Activated naive CD4-positive, alpha-beta T cell treated with anti-CD3 and anti-CD28 coated beads, Interleukin-2, amount 50 U/mL, for 72 hours (primary cell): ENCODE measurements at regions not wholly inside any gene's neighbourhood (a gene's known extent, or its start where the extent isn't known, plus 50 kb on each side); places are given as distances from the start of the nearest gene placed in this dataset.
"Not testable (repeated sequence)": the region's sequence is repeated elsewhere in the genome, so short reads cannot be mapped to it uniquely, and the experiment has no call there.

Experiments used
- ATAC-seq, 2 donors: fragments of 150-1000 bp; cut with Tn5 transposase; 2 replicates each; pipeline ENCODE4 v1.10.0; 2021; ENCODE audit warnings: mild to moderate bottlenecking in 2 of 2, moderate library complexity in 2 of 2
- DNase-seq, 2 donors: peaks; one replicate each; pipeline ENCODE4 v3.0.0; 2021 to 2022; ENCODE audit warnings: low spot score in 2 of 2
- H3K27ac Mint-ChIP-seq, 2 donors: one replicate each; pipeline ENCODE4 v1.8.0; 2022; ENCODE audit warnings: mild to moderate bottlenecking in 2 of 2, mixed read lengths in 2 of 2
- H3K36me3 Mint-ChIP-seq, 2 donors: one replicate each; pipeline ENCODE4 v1.8.0; 2022; ENCODE audit warnings: mixed read lengths in 2 of 2
- H3K9me3 Mint-ChIP-seq, 2 donors: one replicate each; pipeline ENCODE4 v1.8.0; 2022; ENCODE audit warnings: mixed read lengths in 2 of 2

GRCh38 chr7:57198801-57199200 lies 66.6 kb upstream of the ZNF479 start:
- DNase-seq (no peak), ATAC-seq (no peak)
- no peak overlapping the region for H3K27ac Mint-ChIP-seq
- H3K9me3 Mint-ChIP-seq, result peaks cover 0 to 4% of the 10 kb centered on the region in 2 donors
- peaks cover 1 to 8% of the 10 kb centered on the region in 2 donors for H3K36me3 Mint-ChIP-seq

GRCh38 chr7:57199252-57199651 lies 67.0 kb upstream of the ZNF479 start:
- ATAC-seq, result no peak
- no peak overlapping the region for H3K27ac Mint-ChIP-seq
- H3K36me3 Mint-ChIP-seq, result peaks cover 6 to 8% of the 10 kb centered on the region in 2 donors
- DNase-seq, result no peak
- peaks cover 0 to 4% of the 10 kb centered on the region in 2 donors for H3K9me3 Mint-ChIP-seq

- peaks cover 8 to 19% of the 10 kb centered on the region in 2 donors for H3K36me3 Mint-ChIP-seq
- peaks cover 0 to 8% of the 10 kb centered on the region in 2 donors for H3K9me3 Mint-ChIP-seq
- ATAC-seq (no peak), DNase-seq (no peak)
- H3K27ac Mint-ChIP-seq, result no peak overlapping the region
These were observed 69.0 kb upstream of the ZNF479 start for GRCh38 chr7:57201021-57201894.

DNA sequence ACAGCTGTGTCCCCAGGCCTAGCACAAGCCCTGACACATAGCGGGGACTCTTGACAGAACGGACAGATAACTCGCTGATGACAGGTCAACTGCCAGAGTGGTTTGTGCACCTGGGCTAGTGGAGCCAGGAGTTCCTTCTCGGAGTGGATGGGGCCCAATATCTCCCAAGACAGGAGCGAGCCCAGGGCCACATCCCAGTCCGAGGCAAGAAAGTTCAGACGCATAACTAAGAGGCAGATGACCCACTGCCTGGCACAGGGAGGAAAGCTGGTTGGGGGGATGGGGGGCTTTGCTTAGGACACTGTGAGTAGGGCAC lies 69.6 kb upstream of the ZNF479 start:
- Mint-ChIP-seq H3K36me3 (peaks cover 8 to 20% of the 10 kb centered on the region in 2 donors), H3K27ac (no peak overlapping the region), H3K9me3 (peaks cover 0 to 9% of the 10 kb centered on the region in 2 donors)
- ATAC-seq (no peak), DNase-seq (no peak)

- H3K27ac Mint-ChIP-seq, result no peak overlapping the region
- DNase-seq, result no peak
- H3K36me3 Mint-ChIP-seq, result peaks cover 8 to 21% of the 10 kb centered on the region in 2 donors
- no peak for ATAC-seq
- peaks cover under 1 to 9% of the 10 kb centered on the region in 2 donors for H3K9me3 Mint-ChIP-seq
These were observed 70.0 kb upstream of the ZNF479 start for GRCh38 chr7:57202274-57202673.

DNA sequence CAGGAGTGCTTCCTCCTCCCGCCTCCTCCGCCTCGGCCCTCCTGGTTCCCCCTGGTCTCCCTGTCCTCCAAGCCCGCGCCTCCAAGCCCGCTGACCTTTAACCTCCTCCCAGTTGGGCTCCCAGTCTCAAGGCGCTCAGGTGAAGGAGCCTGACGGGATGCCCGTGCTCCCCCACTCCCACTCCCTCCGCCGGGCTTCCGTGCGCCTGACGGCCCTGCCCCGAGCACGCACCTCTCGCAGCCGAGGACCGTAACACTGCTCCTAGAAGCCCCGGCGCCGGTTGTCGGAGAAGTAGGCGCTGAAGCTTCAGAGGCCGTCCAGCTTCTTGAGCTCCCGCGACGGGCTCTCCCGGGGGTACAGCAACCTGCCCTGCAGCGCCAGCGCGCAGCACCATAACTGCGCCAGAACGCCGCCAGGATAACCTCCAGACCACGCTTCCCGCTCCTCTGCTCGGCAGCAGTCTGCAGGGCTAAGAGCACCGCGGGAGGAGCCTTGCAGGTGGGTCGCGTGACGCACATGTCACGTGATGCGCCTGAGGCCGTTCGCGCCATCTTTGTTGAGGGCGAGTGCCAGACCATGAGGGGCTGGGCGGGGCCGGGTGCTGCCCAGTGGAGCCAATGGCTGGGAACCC lies 71.0 kb upstream of the ZNF479 start:
- Mint-ChIP-seq H3K27ac (no peak overlapping the region), H3K36me3 (peaks cover 16 to 29% of the 10 kb centered on the region in 2 donors), H3K9me3 (peaks cover 9 to 16% of the 10 kb centered on the region in 2 donors)
- ATAC-seq (no peak), DNase-seq (no peak)

DNA sequence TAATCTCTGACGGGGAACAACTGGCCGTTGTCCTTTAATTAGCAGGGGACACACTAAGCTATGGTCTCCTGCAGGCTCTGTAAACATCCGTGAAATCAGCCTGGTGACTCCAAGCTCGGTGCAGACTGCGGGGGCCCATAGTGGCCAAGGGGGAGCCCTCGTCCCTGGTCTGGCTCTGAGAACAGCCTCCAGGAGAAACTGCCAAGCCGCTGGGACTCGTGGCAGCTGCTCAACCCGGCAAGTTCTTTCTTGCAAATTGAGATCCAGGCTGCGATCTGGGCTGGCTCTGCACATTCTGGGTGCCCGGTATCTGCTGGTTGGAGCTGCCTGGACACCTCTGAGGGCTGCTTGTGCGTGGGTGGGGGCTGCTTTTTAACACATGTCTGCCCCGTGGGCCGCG lies 71.6 kb upstream of the ZNF479 start:
- Mint-ChIP-seq H3K36me3 (peaks cover 19 to 32% of the 10 kb centered on the region in 2 donors), H3K9me3 (peaks cover 11 to 19% of the 10 kb centered on the region in 2 donors)
- ATAC-seq, H3K27ac Mint-ChIP-seq, DNase-seq: not testable (repeated sequence)

- no peak overlapping the region for H3K27ac Mint-ChIP-seq
- DNase-seq (no peak), ATAC-seq (no peak)
- peaks cover 24 to 37% of the 10 kb centered on the region in 2 donors for H3K36me3 Mint-ChIP-seq
- H3K9me3 Mint-ChIP-seq, result peaks cover 15 to 24% of the 10 kb centered on the region in 2 donors
These were observed 72.2 kb upstream of the ZNF479 start for GRCh38 chr7:57204411-57204811.

GRCh38 chr7:57205000-57205399 lies 72.8 kb upstream of the ZNF479 start:
- H3K27ac Mint-ChIP-seq, result no peak overlapping the region
- H3K9me3 Mint-ChIP-seq, result peaks cover 15 to 24% of the 10 kb centered on the region in 2 donors
- peaks cover 24 to 37% of the 10 kb centered on the region in 2 donors for H3K36me3 Mint-ChIP-seq
- DNase-seq, result no peak
- no peak for ATAC-seq

DNA sequence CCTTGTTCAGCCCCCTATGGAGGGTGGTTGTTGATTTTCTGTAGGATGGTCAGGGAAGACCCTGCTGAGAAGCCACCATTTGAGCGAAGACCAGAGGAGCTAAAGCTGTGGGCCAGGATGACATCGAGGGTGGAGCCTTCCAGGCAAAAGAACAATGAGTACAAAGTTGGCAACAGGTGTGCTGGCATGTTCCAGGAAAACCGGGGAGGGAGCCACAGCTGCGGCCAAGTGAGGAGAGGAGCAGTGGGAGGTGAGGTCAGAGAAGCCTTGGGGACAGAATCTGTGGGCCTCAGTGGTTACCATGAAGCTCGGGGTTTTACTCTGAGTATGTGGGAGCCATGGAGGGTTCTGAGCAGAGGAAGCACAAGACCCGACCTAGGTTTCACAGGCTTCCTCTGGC lies 75.6 kb upstream of the ZNF479 start:
- no peak for DNase-seq
- H3K36me3 Mint-ChIP-seq, result peaks cover 21 to 37% of the 10 kb centered on the region in 2 donors
- H3K9me3 Mint-ChIP-seq, result peaks cover 15 to 22% of the 10 kb centered on the region in 2 donors
- ATAC-seq, result no peak
- no peak overlapping the region for H3K27ac Mint-ChIP-seq

GRCh38 chr7:57210212-57210611 lies 78.0 kb upstream of the ZNF479 start:
- ATAC-seq (no peak), DNase-seq (no peak)
- Mint-ChIP-seq H3K36me3 (peaks cover 28 to 34% of the 10 kb centered on the region in 2 donors), H3K9me3 (peaks cover 24 to 30% of the 10 kb centered on the region in 2 donors), H3K27ac (no peak overlapping the region)

GRCh38 chr7:57210871-57211270 lies 78.6 kb upstream of the ZNF479 start:
- no peak for DNase-seq
- H3K27ac Mint-ChIP-seq, result no peak overlapping the region
- peaks cover 31 to 35% of the 10 kb centered on the region in 2 donors for H3K9me3 Mint-ChIP-seq

DNA sequence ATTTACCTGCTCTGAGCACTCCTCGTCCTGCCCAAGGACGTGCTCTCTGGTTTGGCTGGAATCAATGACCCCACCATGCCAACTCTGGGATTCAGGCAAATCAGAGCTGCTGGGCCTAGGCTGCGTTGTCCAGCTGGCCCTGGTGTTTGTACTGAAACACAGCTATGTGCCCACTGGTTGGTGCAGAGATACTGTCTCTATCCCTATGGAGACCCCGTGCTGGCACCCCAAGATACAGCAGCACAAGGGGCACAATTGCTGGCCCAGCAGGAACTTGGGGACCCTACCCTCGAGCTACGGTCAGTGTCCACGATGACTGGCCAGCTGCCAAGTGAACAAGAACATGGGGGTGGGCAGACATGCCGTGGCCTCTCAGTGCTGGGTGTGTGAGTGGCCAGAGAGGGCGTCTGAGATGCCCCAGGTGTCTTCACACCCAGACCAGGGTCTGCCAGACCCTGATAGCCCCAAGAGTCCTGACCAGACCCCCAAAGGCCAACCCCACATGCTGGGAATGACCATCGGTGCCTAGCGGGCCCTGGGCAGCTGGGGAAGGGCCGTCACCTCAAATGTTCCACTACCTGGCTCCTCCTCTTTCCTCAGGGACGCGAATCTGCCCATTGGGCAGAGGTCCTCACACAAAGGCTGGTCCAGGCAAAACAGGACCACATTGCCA lies 79.3 kb upstream of the ZNF479 start:
- peaks cover 36% of the 10 kb centered on the region in 2 donors for H3K9me3 Mint-ChIP-seq
- H3K36me3 Mint-ChIP-seq, result peaks cover 37 to 42% of the 10 kb centered on the region in 2 donors
- H3K27ac Mint-ChIP-seq, result no peak overlapping the region
- DNase-seq (no peak), ATAC-seq (no peak)

More at GRCh38 chr7:57210871-57211270, 78.6 kb upstream of the ZNF479 start:
- no peak for ATAC-seq
- H3K36me3 Mint-ChIP-seq, result peaks cover 35 to 36% of the 10 kb centered on the region in 2 donors

GRCh38 chr7:57215423-57215822 lies 83.2 kb upstream of the ZNF479 start:
- Mint-ChIP-seq H3K27ac (no peak overlapping the region), H3K36me3 (peaks cover 56 to 62% of the 10 kb centered on the region in 2 donors), H3K9me3 (peaks cover 56% of the 10 kb centered on the region in 2 donors)
- DNase-seq (no peak), ATAC-seq (no peak)

GRCh38 chr7:57216340-57216739 lies 84.1 kb upstream of the ZNF479 start:
- peaks cover 65% of the 10 kb centered on the region in 2 donors for H3K9me3 Mint-ChIP-seq
- peak overlapping the region in 1 of 2 donors; percentile 26 for H3K27ac Mint-ChIP-seq
- ATAC-seq (no peak), DNase-seq (no peak)
- peaks cover 65 to 71% of the 10 kb centered on the region in 2 donors for H3K36me3 Mint-ChIP-seq

GRCh38 chr7:57218196-57218716 lies 86.0 kb upstream of the ZNF479 start:
- Mint-ChIP-seq H3K36me3 (peaks cover 67 to 73% of the 10 kb centered on the region in 2 donors), H3K27ac (no peak overlapping the region), H3K9me3 (peaks cover 69 to 72% of the 10 kb centered on the region in 2 donors)
- ATAC-seq (no peak), DNase-seq (no peak)

DNA sequence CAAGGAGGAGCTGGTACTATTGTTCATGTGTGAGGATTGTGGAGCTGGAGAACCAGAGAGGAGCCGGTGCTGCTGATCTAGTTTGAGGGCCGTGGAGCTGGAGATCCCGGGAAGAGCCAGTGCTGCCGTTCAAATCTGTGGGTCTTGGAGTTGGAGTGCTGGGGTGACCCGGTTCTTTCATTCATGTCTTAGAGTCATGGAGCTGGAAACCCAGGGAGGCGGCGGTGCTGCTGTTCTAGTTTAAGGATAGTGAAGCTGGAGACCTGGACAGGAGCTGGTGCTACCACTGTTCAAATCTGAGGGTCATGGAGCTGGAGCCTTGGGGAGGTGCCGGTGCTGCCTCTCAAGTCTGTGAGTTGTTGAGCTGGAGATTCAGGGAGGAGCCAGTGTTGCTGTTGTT lies 88.5 kb upstream of the ZNF479 start:
- Mint-ChIP-seq H3K36me3 (peaks cover 56 to 68% of the 10 kb centered on the region in 2 donors), H3K9me3 (peaks cover 65 to 66% of the 10 kb centered on the region in 2 donors), H3K27ac (no peak overlapping the region)
- ATAC-seq (no peak), DNase-seq (no peak)
